Skin of body (tissue), 1 donor: ENCODE measurements at regions not wholly inside any gene's neighbourhood (a gene's known extent, or its start where the extent isn't known, plus 50 kb on each side); places are given as distances from the start of the nearest gene placed in this dataset.
"Not testable (repeated sequence)": the region's sequence is repeated elsewhere in the genome, so short reads cannot be mapped to it uniquely, and the experiment has no call there.

Experiments
- DNase-seq: peaks from one replicate; lab custom pipeline; 2025; lab: John Stamatoyannopoulos, UW

DNA sequence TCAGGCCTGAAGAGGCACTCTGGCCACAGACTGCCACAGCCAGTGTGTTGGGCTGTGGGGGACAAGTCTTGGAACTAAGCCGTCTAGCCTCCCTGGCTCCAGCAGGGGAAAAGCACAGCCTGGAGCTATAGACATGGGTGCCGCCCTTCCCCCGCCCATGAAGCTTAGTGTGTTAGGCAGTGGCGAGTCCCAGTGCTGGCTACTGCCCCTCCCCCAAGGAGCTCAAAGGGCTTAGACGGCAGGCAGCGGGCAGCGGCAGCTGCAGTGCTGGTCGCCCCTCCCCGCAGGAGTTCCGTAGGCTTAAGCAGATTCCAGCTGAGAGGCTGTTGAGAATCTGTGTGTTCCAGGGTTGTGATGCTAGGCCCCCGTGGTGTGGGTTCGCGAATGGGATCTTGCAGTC is 135.8 kb upstream of the RORA start:
- DNase-seq = no peak

DNA sequence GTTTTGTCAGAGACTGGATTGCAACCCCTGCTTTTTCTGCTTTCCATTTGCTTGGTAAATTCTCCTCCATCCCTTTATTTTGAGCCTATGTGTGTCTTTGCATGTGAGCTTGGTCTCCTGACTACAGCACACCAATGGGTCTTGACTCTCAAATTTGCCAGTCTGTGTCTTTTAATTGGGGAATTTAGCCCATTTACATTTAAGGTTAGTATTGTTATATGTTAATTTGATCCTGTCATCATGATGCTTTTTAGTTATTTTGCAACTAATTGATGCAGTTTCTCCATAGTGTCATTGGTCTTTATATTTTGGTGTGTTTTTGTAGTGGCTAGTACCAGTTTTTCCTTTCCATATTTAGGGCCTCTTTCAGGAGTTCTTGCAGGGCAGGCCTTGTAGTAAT is 133.8 kb upstream of the RORA start:
- not testable (repeated sequence) for DNase-seq

DNA sequence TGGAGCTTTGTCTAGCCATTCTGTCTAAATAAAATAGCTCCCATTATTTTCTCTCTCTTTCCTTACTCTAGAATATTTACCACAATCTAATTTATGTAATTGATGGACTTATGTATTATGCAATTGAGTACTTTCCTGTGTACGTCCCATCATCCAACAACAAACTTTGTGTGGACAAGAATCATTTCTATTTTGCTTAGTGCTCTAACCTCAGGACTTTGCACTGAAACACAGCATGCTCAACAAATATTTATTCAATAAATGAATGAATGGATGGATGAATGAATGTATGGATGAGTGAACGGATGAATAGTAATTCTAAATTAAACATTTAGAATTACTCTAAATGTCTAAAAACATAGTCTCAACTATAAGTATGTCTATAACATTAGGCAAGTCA is 115.2 kb upstream of the RORA start:
- DNase-seq = no peak

DNA sequence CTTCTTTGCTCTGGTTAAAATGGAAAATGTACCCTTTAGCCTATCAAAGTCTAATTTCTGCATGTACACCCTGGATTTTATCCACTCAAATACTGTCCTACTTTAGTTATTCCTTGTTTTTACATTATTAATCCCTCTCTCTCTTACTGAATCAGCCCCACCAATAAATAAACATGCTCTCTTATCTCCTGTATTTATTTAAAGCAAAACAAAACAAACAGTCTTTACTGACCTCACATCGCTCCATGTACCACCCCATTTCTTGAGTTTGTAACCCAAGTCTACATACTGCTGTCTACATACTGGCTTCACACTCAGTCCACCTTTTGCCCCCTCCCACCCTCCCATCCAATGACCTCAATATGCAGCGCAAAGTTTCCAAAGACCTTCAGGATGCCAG is 113.3 kb upstream of the RORA start:
- no peak for DNase-seq

DNA sequence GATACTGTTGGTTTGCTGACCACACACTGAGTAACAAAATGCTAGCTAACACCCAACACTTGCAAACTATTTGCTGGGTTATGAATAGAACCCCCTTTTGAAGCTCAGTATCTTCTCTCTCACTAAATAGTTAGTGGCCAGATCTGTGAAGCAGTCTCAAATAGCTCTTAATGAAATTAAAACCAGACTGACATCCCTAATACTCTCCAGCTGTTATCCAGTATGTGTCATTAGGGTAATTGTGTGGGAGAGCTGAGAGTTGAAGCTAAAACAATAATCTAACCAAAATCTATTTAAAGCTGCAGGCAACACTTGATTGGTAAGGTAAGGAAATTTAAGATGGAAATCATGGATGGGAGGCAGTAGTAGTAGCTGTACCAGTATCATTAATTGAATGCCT is 110.4 kb upstream of the RORA start:
- peak; percentile 25 for DNase-seq

DNA sequence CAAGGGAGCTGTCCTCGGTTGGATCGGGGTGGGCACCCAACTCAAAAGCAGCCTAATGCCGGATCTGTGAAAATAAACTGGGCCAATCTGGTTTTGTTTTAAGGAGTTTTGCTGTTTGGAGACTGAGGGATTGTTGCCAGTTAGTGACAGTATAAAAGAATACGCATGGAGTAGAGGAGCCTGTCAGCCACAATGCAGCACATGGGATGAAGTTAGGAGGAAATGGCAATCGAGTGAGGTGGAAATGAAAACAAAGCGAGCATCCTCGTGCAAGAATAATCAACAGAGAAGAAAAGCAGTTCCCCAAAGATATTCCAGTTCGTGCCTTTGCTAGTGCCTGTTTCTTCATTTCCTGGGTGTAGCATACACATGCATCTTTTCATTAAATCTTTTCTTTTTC is 108.4 kb upstream of the RORA start:
- peak; percentile 52 for DNase-seq

DNA sequence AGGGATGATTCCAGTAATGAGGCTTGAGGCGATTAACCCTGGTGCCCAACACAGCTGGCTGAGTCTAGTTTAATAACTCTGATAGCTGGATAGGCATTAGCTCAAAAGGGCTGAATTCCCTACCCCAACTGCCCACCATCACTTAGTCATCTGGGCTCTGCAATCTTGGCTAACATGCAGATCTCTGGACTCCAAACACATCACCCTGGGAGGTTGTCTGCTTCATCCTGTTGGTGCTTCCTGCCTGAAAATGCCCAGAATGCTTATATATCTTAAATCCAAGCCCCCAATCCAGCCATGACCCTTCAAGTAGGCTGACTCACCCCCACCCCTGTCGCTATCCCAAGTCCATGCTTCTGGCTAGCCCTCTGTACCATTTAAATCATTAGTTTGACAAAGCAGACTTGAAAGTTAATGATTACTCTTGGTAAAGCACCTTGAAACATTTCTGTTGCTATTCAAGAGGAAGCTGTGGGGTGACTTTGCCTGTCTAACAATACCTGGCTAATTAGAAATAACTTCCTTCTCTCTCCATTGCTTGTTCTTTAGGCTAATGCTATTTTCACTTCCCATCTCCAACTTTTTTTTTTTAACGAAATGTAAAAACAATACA is 107.0 kb upstream of the RORA start:
- DNase-seq = no peak

DNA sequence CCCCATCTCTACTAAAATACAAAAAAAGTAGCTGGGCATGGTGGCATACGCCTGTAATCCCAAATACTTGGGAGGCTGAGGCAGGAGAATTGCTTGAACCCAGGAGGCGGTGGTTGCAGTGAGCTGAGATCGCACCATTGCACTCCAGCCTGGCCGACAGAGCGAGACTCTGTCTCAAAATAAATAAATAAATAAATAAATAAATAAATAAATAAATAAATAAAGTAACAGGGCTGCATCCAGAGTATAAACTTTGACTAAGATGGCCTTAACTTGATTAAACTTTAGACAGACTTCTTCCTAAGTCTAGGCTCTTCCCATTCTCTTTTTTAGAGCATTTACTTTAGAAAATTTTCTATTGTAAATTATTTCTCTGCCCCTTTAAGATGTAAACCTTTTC is 105.6 kb upstream of the RORA start:
- not testable (repeated sequence) for DNase-seq

DNA sequence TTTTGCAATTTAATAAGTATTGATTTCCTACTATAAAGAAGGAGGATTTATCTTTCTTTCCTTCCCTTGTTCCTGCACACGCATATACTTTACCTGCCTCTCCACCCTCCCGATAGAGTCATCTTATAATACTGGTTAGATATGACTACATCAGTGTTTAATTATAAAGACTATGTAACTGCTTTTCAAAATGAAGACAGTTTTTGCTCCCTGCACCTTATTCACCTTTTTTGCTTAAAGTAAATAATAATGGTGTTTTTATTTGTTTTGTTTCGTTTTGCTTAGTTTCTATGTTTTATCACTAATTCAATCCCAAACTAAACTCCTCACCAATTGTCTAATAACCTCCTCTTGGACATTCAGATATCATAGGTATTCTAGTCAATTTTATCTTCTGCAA is 101.9 kb upstream of the RORA start:
- DNase-seq = no peak

DNA sequence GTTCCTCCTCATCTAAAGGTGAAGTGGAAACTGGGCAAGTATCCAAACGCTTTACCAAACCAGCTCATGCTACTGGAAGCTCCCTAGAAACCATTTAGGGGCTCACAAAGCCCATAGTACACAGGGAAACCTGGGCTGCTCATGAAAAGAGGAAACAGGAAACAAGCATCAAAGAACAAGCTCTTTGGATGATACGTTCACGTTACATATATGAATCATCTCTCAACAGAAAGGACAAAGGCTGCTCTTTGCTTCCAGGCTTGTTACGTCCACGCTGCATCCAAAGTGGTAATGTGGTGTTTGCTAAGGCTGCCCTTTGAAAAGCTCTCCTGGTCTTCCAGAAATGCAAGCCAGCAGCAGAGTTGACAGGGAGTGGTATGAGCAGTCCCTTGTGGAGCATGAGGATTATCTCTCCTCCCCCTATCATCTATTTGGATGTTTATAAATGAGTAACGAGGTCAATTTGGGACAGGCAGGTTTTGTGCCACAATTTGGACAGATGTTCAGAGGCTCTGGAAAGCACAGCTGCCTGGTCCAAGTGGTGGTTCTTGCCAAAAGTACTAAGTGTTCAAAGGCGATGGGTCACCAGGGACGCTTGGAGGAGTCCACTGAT is 98.0 kb upstream of the RORA start:
- DNase-seq = no peak

DNA sequence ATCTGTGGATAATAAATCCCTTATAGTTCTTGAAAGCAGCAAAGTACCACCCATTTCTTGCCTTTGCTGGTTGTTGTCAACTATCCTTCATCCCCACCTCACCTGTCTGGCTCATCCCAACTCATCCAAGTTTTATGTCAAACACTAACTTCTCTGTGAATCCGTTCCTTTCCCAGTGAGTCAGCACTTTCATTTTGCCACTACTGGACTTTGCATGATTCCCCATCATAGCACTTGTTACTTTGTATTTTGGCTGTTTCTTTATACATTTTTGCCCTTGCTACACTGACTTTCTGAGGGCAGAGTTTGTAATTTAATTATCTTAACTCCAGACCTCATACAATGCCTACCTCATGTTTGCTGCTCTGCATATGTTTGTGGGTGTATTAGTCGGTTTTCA is 90.8 kb upstream of the RORA start:
- DNase-seq = no peak

DNA sequence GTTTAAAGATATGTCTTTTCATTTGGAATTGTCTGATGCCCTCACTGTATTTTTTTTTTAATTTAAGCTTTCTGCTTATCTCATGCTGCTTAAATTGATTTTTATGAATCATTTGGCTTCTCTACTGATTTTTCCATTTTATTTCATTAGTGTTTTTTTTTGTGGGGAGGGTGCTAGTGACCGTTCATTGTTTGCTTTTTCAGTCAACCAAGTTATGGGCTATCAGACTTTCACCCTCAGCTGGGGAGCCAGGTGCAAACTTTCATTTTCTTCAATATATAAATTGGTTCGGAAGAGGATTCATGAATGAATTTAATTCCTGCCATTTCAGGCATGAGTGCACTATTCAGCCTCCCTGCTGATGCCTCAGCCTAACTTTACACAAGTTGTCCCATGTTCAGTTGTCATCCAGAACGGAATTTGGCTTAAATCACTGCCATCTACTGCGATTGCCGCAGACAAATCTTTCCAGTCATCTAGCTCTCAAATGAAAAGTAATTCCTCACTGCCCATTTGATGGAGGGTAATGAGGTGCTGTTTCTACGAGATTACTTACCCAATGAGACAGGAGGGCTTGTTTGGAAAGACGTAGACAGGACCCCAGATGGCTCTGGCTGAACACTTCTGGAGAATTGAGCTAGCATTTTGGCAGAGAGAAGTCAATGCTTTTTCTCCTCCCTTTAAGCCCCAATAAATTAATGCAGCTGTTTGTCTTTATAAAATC is 89.9 kb upstream of the RORA start:
- no peak for DNase-seq

DNA sequence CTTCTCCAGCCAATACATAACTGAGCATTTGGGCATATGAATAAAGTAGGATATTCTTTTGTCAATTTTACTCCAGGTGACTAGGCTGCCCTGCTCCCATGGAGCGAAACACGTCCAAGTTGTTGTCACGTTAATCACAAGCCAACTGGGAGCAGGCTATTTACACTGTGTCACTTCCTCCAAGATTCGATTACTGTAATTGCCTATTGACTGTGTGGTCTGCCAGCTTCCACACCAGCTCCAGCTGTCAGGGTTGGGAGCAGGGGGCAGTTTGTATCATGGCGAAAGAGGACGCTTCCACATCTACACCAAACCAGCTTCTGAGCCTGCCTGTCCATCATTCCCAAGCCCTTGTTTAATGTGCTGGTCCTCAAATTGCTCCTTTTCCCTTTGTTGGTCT is 89.2 kb upstream of the RORA start:
- no peak for DNase-seq

DNA sequence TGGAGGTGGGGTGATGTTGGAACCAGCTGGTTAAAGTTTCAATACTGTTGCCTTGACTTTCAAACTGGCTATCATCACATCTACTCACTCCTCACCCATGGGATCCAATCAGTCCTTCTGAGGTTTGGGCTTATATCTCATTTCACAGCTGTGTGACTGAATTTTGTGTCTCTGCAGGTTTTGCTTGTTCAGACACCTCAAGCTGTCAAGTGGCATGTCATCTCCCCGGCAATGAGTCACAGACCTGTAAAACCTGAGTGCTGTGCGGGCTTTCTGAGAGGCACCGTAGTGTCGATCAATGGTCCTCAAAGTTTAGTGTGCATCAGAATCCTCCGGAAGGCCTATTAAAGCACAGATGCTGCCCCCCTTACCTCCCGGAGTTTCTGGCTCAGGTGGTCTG is 86.4 kb upstream of the RORA start:
- no peak for DNase-seq

DNA sequence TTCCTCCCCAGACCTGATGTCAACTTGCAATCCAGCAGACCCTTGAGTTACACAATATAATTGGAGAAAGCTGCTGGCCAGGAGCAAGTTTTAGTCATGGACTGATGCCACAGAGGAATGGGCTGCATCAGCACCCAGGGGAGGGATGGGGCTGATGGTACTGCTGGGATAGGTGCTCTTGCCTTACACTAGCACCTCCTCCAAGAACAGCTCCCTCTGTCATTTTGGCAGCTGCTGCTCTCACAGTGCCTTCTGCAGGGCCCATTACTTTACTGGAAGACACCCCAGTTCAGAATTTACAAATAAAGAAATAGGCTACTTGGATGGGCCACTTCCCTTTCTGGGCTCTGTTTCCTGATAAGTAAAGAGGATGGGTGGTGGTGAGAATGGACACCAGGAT is 85.3 kb upstream of the RORA start:
- DNase-seq = no peak

DNA sequence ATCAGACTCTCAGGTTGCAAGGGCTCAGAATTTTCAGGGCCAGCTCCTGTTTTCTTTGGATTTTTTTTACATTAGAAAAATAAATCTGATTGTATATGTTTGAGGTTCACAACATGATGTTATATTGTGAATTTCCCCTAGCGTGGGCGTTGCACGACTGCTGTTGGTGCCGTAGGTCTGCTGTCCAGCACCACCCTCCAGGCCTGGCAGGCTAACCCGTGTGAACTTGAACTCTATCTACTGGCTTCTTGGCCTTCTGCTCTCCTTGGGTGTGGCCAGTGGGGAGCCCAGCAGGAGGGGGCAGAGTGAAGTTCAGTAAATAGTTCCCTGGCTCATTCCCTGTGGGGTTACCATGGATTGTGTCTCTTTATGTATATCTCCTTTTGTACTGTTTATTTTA is 80.5 kb upstream of the RORA start:
- DNase-seq = no peak

DNA sequence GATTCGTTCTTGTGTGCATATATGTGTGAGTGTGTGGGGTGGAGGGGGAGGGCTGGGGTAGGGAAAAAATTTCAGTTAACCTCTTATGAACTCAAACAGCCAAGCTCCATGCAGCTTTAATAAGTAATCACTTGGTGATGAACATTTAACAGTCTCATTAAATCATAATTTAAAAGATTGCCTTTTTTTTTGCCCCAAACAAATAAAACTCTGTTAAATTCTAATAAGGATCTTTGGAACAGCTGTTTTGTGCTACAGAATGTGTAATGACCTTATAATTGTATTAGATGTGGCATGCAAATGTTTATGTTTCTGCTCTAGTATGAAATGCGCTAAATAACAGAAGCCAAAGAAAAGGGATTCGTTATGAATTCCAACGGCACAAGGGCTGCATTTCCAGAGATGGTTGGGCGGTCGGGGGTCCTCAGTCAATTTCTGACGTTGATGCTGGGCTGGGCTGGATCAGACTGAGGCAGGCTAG is 80.0 kb upstream of the RORA start:
- DNase-seq = peak; percentile 46

DNA sequence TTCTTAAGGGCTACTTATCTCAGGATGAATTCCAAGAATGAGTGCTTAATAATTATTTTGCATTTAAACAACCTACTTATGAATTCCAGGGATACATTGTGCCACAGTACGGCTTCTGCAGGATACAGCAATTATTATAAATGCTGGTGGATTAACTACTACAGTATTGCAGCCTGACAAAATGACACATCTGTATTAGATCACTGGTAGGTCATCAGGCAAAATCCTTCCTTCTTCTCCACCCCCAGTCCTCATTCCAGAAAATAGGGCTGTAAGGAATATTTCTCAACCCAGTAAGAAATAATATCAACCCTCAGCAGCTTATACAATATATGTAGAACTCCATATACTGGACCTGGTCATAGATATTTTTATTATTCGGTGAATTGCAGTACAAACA is 79.3 kb upstream of the RORA start:
- DNase-seq = no peak

DNA sequence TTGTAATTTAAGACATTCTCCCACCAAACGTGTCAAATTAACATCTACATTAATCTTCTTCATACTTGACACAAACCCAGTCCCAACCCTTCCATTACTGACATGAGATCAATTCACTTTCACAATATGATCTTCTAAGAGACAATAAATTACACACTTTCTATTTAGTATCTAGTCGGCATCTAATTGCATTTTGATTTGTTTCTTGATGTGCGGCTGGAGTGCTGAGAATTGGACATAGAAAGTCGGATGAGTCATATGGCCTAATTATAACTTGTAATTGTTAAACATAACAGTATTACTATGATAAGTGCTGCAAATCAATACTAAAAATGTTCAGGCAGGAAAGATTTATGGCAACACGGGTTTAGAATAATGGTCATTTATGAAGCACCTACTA is 78.4 kb upstream of the RORA start:
- DNase-seq = no peak

DNA sequence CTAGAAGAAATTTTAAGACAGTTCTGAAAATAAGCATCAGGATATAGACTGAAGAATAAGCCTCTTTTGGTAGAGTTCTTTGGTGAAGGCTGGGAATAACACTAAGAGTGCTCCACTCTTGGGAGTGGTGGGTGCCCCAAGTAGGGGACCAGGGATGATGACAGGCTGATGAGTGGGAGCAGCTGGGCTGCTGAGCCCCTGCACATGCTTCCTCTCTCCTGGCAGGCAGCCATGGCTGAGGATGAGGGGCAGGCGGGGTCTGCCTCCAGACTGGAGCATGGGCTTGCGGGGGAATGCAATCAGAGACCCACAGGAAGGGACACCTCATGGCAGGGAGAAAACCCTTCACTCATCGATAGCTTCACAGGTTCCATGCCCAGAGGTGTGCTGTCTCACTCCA is 72.6 kb upstream of the RORA start:
- DNase-seq = no peak

DNA sequence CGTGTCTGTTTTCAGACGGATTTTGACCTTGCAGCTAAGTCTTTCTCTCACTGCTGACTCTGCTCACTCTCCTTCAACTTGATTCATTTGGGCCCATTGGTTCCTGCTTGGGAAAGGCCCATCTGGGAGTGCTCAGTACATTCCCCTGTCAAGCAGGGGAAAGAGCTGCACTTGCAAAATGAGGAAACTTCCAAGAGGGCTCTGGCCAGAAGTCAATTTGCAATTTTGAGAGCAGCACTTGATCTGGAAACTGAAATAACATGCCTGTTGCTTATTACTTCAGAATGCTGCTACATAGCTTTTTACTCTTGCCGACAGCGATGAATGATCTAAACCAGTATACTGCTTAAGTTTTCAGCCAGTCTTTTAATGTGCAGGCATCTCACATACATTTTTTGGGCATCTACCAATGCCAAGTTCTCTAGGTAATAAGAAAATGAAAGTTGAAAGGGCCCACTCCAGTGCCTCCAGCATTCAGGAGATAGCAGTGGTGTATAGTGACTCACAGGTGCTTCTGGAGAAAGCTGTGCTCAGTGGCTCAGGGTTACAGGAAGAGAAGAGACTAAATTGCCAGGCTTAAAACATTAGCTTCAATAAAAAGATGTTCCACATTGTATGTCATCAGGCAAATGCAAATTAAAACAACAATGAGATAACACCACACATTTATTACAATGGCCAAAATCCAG is 70.1 kb upstream of the RORA start:
- peak; percentile 24 for DNase-seq

DNA sequence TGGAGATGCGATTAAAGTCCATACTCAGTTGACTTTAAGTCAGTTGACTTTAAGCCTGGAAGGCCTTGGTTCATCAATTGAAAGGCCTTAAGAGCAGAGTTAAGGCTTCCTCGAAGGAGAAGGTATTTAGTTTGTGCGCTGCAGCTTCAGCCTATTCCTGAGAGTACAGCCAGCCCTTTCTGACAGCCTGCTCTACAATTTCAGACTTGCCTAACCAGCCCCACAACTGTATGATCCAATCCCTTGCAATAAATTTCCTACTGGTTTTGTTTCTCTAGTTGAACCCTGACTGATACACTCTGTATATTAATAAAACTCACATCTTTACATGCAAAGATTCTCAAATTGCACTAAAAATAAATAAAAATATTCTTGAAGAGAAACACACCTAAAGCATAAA is 66.1 kb upstream of the RORA start:
- DNase-seq = no peak
